ENCODE measurements at regions not wholly inside any gene's neighbourhood (a gene's known extent, or its start where the extent isn't known, plus 50 kb on each side); places are given as distances from the start of the nearest gene placed in this dataset.

GRCh38 chr6:105564121-105564902 lies 161.4 kb upstream of the PREP start:
- TF ChIP-seq CTCF (IDR thresholded peaks at IDR 0.05; ENCODE audit: low read depth, low read length, poor library complexity, severe bottlenecking) (no peak), EZH2phosphoT487 (IDR thresholded peaks at IDR 0.05; ENCODE audit: borderline replicate concordance, low read length) (no peak)

All from DOHH2 (cell line).